Prostate gland (tissue), 2 donors: ENCODE measurements at regions not wholly inside any gene's neighbourhood (a gene's known extent, or its start where the extent isn't known, plus 50 kb on each side); places are given as distances from the start of the nearest gene placed in this dataset.

Experiments used
- CTCF ChIP-seq, 4 experiments: fragments of 200-600 bp in 2 of 4; fragments of 450-650 bp in 2 of 4; sonication (generic) in 2 of 4; IDR thresholded peaks; 1 replicate in 3 of 4; 2 replicates in 1 of 4; pipeline ENCODE4 v1.5.1; 2016 to 2019; ENCODE audit warnings: antibody characterized with exemption in 4 of 4, mild to moderate bottlenecking in 2 of 4, moderate library complexity in 2 of 4
- POLR2A ChIP-seq: fragments of 450-650 bp; IDR thresholded peaks from one replicate; pipeline ENCODE4 v1.6.1; 2016; ENCODE audit warnings: antibody characterized with exemption, mild to moderate bottlenecking
- POLR2AphosphoS5 ChIP-seq: sonication (generic); formaldehyde crosslinking; IDR thresholded peaks from one replicate; pipeline ENCODE4 v1.6.1; 2017; ENCODE audit warnings: antibody characterized with exemption

- TF ChIP-seq CTCF (IDR thresholded peaks at IDR 0.05) (no peak), POLR2A (no peak), POLR2AphosphoS5 (no peak)
These were observed 89.7 kb upstream of the TOP3B start for GRCh38 chr22:22072169-22072836.
